T-helper 17 cell (primary cell): ENCODE measurements at regions not wholly inside any gene's neighbourhood (a gene's known extent, or its start where the extent isn't known, plus 50 kb on each side); places are given as distances from the start of the nearest gene placed in this dataset.
"Not testable (repeated sequence)": the region's sequence is repeated elsewhere in the genome, so short reads cannot be mapped to it uniquely, and the experiment has no call there.

Source experiments
- ATAC-seq: fragments of 150-1000 bp; cut with Tn5 transposase; 2 replicates; pipeline ENCODE4 v1.10.0; 2021; ENCODE audit warnings: mild to moderate bottlenecking, moderate library complexity
- DNase-seq, 3 donors: peaks; one replicate each; pipeline versions ENCODE4 v3.0.0 to v3.0.0-alpha.2; 2020 to 2021
- H3K9me3 ChIP-seq: one replicate; pipeline ENCODE4 v1.7.0; 2013; ENCODE audit warnings: low read length, mild to moderate bottlenecking; ENCODE audit not compliant: control insufficient read depth, poor library complexity, severe bottlenecking
- H3K27ac Mint-ChIP-seq: one replicate; pipeline ENCODE4 v1.8.0; 2022; ENCODE audit warnings: mild to moderate bottlenecking, moderate library complexity, mixed read lengths
- H3K27me3 Mint-ChIP-seq: one replicate; pipeline ENCODE4 v1.8.0; 2022; ENCODE audit warnings: mixed read lengths
- H3K36me3 Mint-ChIP-seq: one replicate; pipeline ENCODE4 v1.8.0; 2022; ENCODE audit warnings: low read depth, mixed read lengths
- H3K4me1 Mint-ChIP-seq: one replicate; pipeline ENCODE4 v1.8.0; 2022; ENCODE audit warnings: mild to moderate bottlenecking, mixed read lengths
- H3K4me3 Mint-ChIP-seq: one replicate; pipeline ENCODE4 v1.8.0; 2022; ENCODE audit warnings: mild to moderate bottlenecking, moderate library complexity, mixed read lengths

- H3K36me3 Mint-ChIP-seq: peaks cover 2% of the 10 kb centered on the region
- ATAC-seq: no peak
- H3K27ac Mint-ChIP-seq: no peak overlapping the region
These were observed 105.6 kb upstream of the MB21D2 start for GRCh38 chr3:193023218-193023617.

GRCh38 chr3:193028258-193028657, 110.6 kb upstream of the MB21D2 start:
- DNase-seq: no peak
- peaks cover 5% of the 10 kb centered on the region for H3K27me3 Mint-ChIP-seq
- no peak overlapping the region for H3K4me3 Mint-ChIP-seq
- H3K27ac Mint-ChIP-seq: no peak overlapping the region
- H3K36me3 Mint-ChIP-seq: peaks cover 2% of the 10 kb centered on the region
- no peak for ATAC-seq
- no peaks in the 10 kb centered on the region for H3K9me3 ChIP-seq
- peaks cover 4% of the 10 kb centered on the region for H3K4me1 Mint-ChIP-seq

More at GRCh38 chr3:193023218-193023617, 105.6 kb upstream of the MB21D2 start:
- no peak for DNase-seq
- Mint-ChIP-seq H3K4me1 (no peaks in the 10 kb centered on the region), H3K27me3 (peaks cover 17% of the 10 kb centered on the region), H3K4me3 (no peak overlapping the region)
- no peaks in the 10 kb centered on the region for H3K9me3 ChIP-seq

- ATAC-seq: no peak
- H3K9me3 ChIP-seq: no peaks in the 10 kb centered on the region
- DNase-seq: no peak
- peaks cover 4% of the 10 kb centered on the region for H3K4me1 Mint-ChIP-seq
- H3K36me3 Mint-ChIP-seq: peaks cover 2% of the 10 kb centered on the region
- H3K27ac Mint-ChIP-seq: no peak overlapping the region
- H3K27me3 Mint-ChIP-seq: peaks cover 9% of the 10 kb centered on the region
- no peak overlapping the region for H3K4me3 Mint-ChIP-seq
These were observed 112.1 kb upstream of the MB21D2 start for GRCh38 chr3:193029800-193030199.

- Mint-ChIP-seq H3K4me1 (peaks cover 4% of the 10 kb centered on the region), H3K27ac (no peak overlapping the region), H3K4me3 (no peak overlapping the region), H3K27me3 (peaks cover 10% of the 10 kb centered on the region), H3K36me3 (peaks cover 2% of the 10 kb centered on the region)
- ATAC-seq: no peak
- no peak for DNase-seq
- no peaks in the 10 kb centered on the region for H3K9me3 ChIP-seq
These were observed 112.6 kb upstream of the MB21D2 start for GRCh38 chr3:193030276-193030675.

GRCh38 chr3:193031911-193032310, 114.3 kb upstream of the MB21D2 start:
- no peak overlapping the region for H3K4me3 Mint-ChIP-seq
- H3K36me3 Mint-ChIP-seq: no peaks in the 10 kb centered on the region
- peaks cover 10% of the 10 kb centered on the region for H3K27me3 Mint-ChIP-seq
- ATAC-seq (no peak), DNase-seq (no peak)
- no peaks in the 10 kb centered on the region for H3K9me3 ChIP-seq
- peaks cover 4% of the 10 kb centered on the region for H3K4me1 Mint-ChIP-seq
- H3K27ac Mint-ChIP-seq: no peak overlapping the region

GRCh38 chr3:193033226-193033780, 115.6 kb upstream of the MB21D2 start:
- H3K9me3 ChIP-seq: no peaks in the 10 kb centered on the region
- H3K27ac Mint-ChIP-seq: no peak overlapping the region
- H3K36me3 Mint-ChIP-seq: no peaks in the 10 kb centered on the region
- H3K27me3 Mint-ChIP-seq: peaks cover 5% of the 10 kb centered on the region
- DNase-seq (no peak), ATAC-seq (no peak)
- no peak overlapping the region for H3K4me3 Mint-ChIP-seq
- peaks cover 4% of the 10 kb centered on the region for H3K4me1 Mint-ChIP-seq

GRCh38 chr3:193037828-193038227, 120.2 kb upstream of the MB21D2 start:
- H3K27me3 Mint-ChIP-seq: peaks cover 11% of the 10 kb centered on the region
- DNase-seq, ATAC-seq, H3K27ac Mint-ChIP-seq, H3K4me3 Mint-ChIP-seq, H3K9me3 ChIP-seq, H3K36me3 Mint-ChIP-seq, H3K4me1 Mint-ChIP-seq: not testable (repeated sequence)

- Mint-ChIP-seq H3K36me3 (no peaks in the 10 kb centered on the region), H3K4me3 (no peak overlapping the region), H3K27ac (no peak overlapping the region), H3K27me3 (peaks cover 11% of the 10 kb centered on the region), H3K4me1 (peaks cover 6% of the 10 kb centered on the region)
- ATAC-seq (no peak), DNase-seq (no peak)
- H3K9me3 ChIP-seq: no peaks in the 10 kb centered on the region
These were observed 121.4 kb upstream of the MB21D2 start for GRCh38 chr3:193039058-193039457.

- Mint-ChIP-seq H3K4me3 (no peak overlapping the region), H3K27ac (peak overlapping the region; percentile 8), H3K36me3 (no peaks in the 10 kb centered on the region), H3K27me3 (peaks cover 6% of the 10 kb centered on the region), H3K4me1 (peaks cover 6% of the 10 kb centered on the region)
- ATAC-seq (peak; percentile 54), DNase-seq (no peak)
- no peaks in the 10 kb centered on the region for H3K9me3 ChIP-seq
These were observed 123.4 kb upstream of the MB21D2 start for GRCh38 chr3:193040836-193041672.

- ATAC-seq (no peak), DNase-seq (no peak)
- no peaks in the 10 kb centered on the region for H3K9me3 ChIP-seq
- Mint-ChIP-seq H3K27me3 (peaks cover 24% of the 10 kb centered on the region), H3K36me3 (no peaks in the 10 kb centered on the region), H3K27ac (no peak overlapping the region), H3K4me1 (no peaks in the 10 kb centered on the region), H3K4me3 (no peak overlapping the region)
These were observed 128.7 kb upstream of the MB21D2 start for GRCh38 chr3:193046371-193046770.

GRCh38 chr3:193047461-193047860, 129.8 kb upstream of the MB21D2 start:
- H3K9me3 ChIP-seq, H3K27ac Mint-ChIP-seq, DNase-seq, ATAC-seq, H3K36me3 Mint-ChIP-seq, H3K4me3 Mint-ChIP-seq, H3K4me1 Mint-ChIP-seq: not testable (repeated sequence)
- peaks cover 22% of the 10 kb centered on the region for H3K27me3 Mint-ChIP-seq

- peaks cover 22% of the 10 kb centered on the region for H3K27me3 Mint-ChIP-seq
- no peak for DNase-seq
- H3K4me3 Mint-ChIP-seq: no peak overlapping the region
- H3K27ac Mint-ChIP-seq: no peak overlapping the region
- no peak for ATAC-seq
- H3K4me1 Mint-ChIP-seq: no peaks in the 10 kb centered on the region
- H3K36me3 Mint-ChIP-seq: no peaks in the 10 kb centered on the region
- H3K9me3 ChIP-seq: no peaks in the 10 kb centered on the region
These were observed 130.5 kb upstream of the MB21D2 start for GRCh38 chr3:193048127-193048526.

- H3K27me3 Mint-ChIP-seq: peaks cover 28% of the 10 kb centered on the region
- ATAC-seq (no peak), DNase-seq (no peak)
- H3K4me1 Mint-ChIP-seq: no peaks in the 10 kb centered on the region
- no peaks in the 10 kb centered on the region for H3K36me3 Mint-ChIP-seq
- no peaks in the 10 kb centered on the region for H3K9me3 ChIP-seq
- H3K27ac Mint-ChIP-seq: no peak overlapping the region
- H3K4me3 Mint-ChIP-seq: no peak overlapping the region
These were observed 132.3 kb upstream of the MB21D2 start for GRCh38 chr3:193049935-193050334.

- H3K36me3 Mint-ChIP-seq: no peaks in the 10 kb centered on the region
- ATAC-seq: no peak
- no peak overlapping the region for H3K27ac Mint-ChIP-seq
- H3K4me1 Mint-ChIP-seq: no peaks in the 10 kb centered on the region
- no peak for DNase-seq
- H3K9me3 ChIP-seq: no peaks in the 10 kb centered on the region
- H3K4me3 Mint-ChIP-seq: no peak overlapping the region
- H3K27me3 Mint-ChIP-seq: peaks cover 37% of the 10 kb centered on the region
These were observed 133.7 kb upstream of the MB21D2 start for GRCh38 chr3:193051314-193051713.
